Tibial nerve (tissue), 4 donors: ENCODE measurements at regions not wholly inside any gene's neighbourhood (a gene's known extent, or its start where the extent isn't known, plus 50 kb on each side); places are given as distances from the start of the nearest gene placed in this dataset.
"Not testable (repeated sequence)": the region's sequence is repeated elsewhere in the genome, so short reads cannot be mapped to it uniquely, and the experiment has no call there.

Experiments used
- CTCF ChIP-seq, 5 experiments: fragments of 200-600 bp in 3 of 5; fragments of 450-650 bp in 2 of 5; sonication (generic) in 3 of 5; IDR thresholded peaks; one replicate each; pipeline ENCODE4 v1.5.1; 2016 to 2019; ENCODE audit warnings: antibody characterized with exemption in 5 of 5, mild to moderate bottlenecking in 3 of 5, moderate library complexity in 2 of 5
- EP300 ChIP-seq, 2 donors: sonication (generic); formaldehyde crosslinking; IDR thresholded peaks; one replicate each; pipeline ENCODE4 v1.6.1; 2017; ENCODE audit warnings: antibody characterized with exemption in 2 of 2, mild to moderate bottlenecking in 1 of 2
- POLR2A ChIP-seq, 2 donors: fragments of 450-650 bp; IDR thresholded peaks; one replicate each; pipeline ENCODE4 v1.6.1; 2017; ENCODE audit warnings: antibody characterized with exemption in 2 of 2, mild to moderate bottlenecking in 2 of 2, moderate library complexity in 2 of 2

GRCh38 chr11:110349997-110350383 is 53.6 kb upstream of the RDX start:
- TF ChIP-seq EP300, CTCF, POLR2A (IDR thresholded peaks at IDR 0.05): not testable (repeated sequence)
